Right lobe of liver (tissue), 6 donors: ENCODE measurements at regions not wholly inside any gene's neighbourhood (a gene's known extent, or its start where the extent isn't known, plus 50 kb on each side); places are given as distances from the start of the nearest gene placed in this dataset.

Experiments
- ATAC-seq, 4 donors: fragments of 200-7000 bp; cut with Tn5 transposase; one replicate each; pipeline ENCODE4 v1.9.1; 2020; ENCODE audit warnings: mild to moderate bottlenecking in 4 of 4, moderate library complexity in 4 of 4
- DNase-seq, 3 donors: peaks; one replicate each; pipeline ENCODE4 v3.0.0-alpha.2; 2020
- H3K27ac ChIP-seq, 3 donors: fragments of 200-600 bp; one replicate each; pipeline ENCODE4 v1.8.0; 2022
- H3K27me3 ChIP-seq, 2 donors: fragments of 200-600 bp; one replicate each; pipeline ENCODE4 v1.8.0; 2022
- H3K36me3 ChIP-seq, 4 donors: fragments of 200-600 bp; sonication (generic) in 1 of 4; one replicate each; pipeline versions ENCODE4 v1.5.1 to v1.8.0; 2017 to 2022; ENCODE audit warnings: control low read depth in 1 of 4
- H3K4me1 ChIP-seq, 4 donors: fragments of 200-600 bp; sonication (generic) in 1 of 4; one replicate each; pipeline versions ENCODE4 v1.5.1 to v1.8.0; 2017 to 2022; ENCODE audit warnings: control low read depth in 1 of 4
- H3K4me3 ChIP-seq, 3 donors: fragments of 200-600 bp; one replicate each; pipeline ENCODE4 v1.8.0; 2022
- H3K9me3 ChIP-seq, 4 donors: fragments of 200-600 bp; sonication (generic) in 1 of 4; one replicate each; pipeline versions ENCODE4 v1.5.1 to v1.8.0; 2017 to 2022; ENCODE audit warnings: control low read depth in 1 of 4
- CTCF ChIP-seq, 4 donors: fragments of 200-600 bp in 3 of 4; fragments of 450-650 bp in 1 of 4; IDR thresholded peaks; one replicate each; pipeline versions ENCODE4 v1.5.1 to v1.8.0; 2016 to 2022; ENCODE audit warnings: antibody characterized with exemption in 4 of 4, mild to moderate bottlenecking in 2 of 4
- POLR2A ChIP-seq: fragments of 450-650 bp; IDR thresholded peaks from one replicate; pipeline ENCODE4 v1.6.1; 2017; ENCODE audit warnings: antibody characterized with exemption, mild to moderate bottlenecking
- WGBS: methylation state at CpG from one replicate; pipeline ENCODE4 v1.1.6; 2018; ENCODE audit warnings: low coverage, low lambda C conversion rate; ENCODE audit not compliant: insufficient coverage; ENCODE audit errors: missing lambda C conversion rate; 5-methylcytosine and 5-hydroxymethylcytosine counted together
- intact Hi-C, 2 donors: fragments of 100-400 bp; cut with DNase I; formaldehyde crosslinking; loops; one replicate each; pipeline versions ENCODE4 v1.11.2 to v1.14.1; 2022
- donor health status: DM: no; HTN: yes; CAD: no.
- donor health status: DM: no; HTN: no; CAD: no.
- donor health status: DM: no; HTN: no; CAD: no.
- donor health status: DM: no; HTN: yes; CAD: no.
- donor health status: DM: no; HTN: yes; CAD: no.

DNA sequence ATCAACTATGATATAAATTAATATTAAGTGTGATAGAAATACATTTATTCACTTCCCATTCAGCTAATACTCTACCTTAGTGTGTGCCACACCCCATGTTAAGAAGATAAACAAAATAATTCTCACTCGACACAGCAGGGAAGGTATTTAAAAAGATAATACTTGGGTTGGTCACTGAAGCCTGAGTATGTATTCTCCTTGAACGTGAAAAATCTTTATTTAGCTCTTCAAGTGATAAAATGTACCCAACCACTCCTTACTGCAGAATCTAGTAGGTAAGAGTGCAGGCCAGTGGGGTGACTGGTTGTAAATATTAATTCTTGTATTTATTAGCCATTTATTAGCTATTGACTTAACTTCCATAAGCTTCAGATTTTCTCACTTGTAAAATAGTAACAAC lies 372.7 kb upstream of the THBS1 start:
- Histone ChIP-seq H3K36me3 (no peaks in the 10 kb centered on the region), H3K27me3 (no peaks in the 10 kb centered on the region), H3K4me1 (no peaks in the 10 kb centered on the region), H3K4me3 (no peak overlapping the region), H3K27ac (no peak overlapping the region), H3K9me3 (peaks cover 0 to 8% (median 0%) of the 10 kb centered on the region in 4 donors)
- DNase-seq (no peak), ATAC-seq (no peak)
- 58% methylated on average over 2 of the region's 2 CpGs for WGBS
- TF ChIP-seq POLR2A (no peak), CTCF (IDR thresholded peaks at IDR 0.05) (no peak)
- intact Hi-C loops = no loop called here

- DNase-seq (no peak), ATAC-seq (no peak)
- intact Hi-C loops = no loop called here
- no peaks in the 10 kb centered on the region for H3K27me3 ChIP-seq
- H3K9me3 ChIP-seq = peaks cover 0 to 8% (median 0%) of the 10 kb centered on the region in 4 donors
- H3K4me3 ChIP-seq = no peak overlapping the region
- no peaks in the 10 kb centered on the region for H3K4me1 ChIP-seq
- WGBS = 85% methylated on average over 3 of the region's 3 CpGs
- H3K27ac ChIP-seq = no peak overlapping the region
- no peaks in the 10 kb centered on the region for H3K36me3 ChIP-seq
- TF ChIP-seq POLR2A (no peak), CTCF (IDR thresholded peaks at IDR 0.05) (no peak)
Observed at GRCh38 chr15:39209548-39210211, 371.2 kb upstream of the THBS1 start.

GRCh38 chr15:39211108-39211979 lies 369.5 kb upstream of the THBS1 start:
- no peaks in the 10 kb centered on the region for H3K27me3 ChIP-seq
- DNase-seq (no peak), ATAC-seq (peak in 3 of 4 donors; percentile 40 to 83 (median 63))
- peaks cover 0 to 8% (median 0%) of the 10 kb centered on the region in 4 donors for H3K9me3 ChIP-seq
- WGBS = 40% methylated on average over 5 of the region's 5 CpGs
- H3K27ac ChIP-seq = no peak overlapping the region
- no peaks in the 10 kb centered on the region for H3K4me1 ChIP-seq
- intact Hi-C loops = no loop called here
- no peak for TF ChIP-seq POLR2A
- no peak for TF ChIP-seq CTCF (IDR thresholded peaks at IDR 0.05)
- H3K36me3 ChIP-seq = no peaks in the 10 kb centered on the region
- H3K4me3 ChIP-seq = no peak overlapping the region

DNA sequence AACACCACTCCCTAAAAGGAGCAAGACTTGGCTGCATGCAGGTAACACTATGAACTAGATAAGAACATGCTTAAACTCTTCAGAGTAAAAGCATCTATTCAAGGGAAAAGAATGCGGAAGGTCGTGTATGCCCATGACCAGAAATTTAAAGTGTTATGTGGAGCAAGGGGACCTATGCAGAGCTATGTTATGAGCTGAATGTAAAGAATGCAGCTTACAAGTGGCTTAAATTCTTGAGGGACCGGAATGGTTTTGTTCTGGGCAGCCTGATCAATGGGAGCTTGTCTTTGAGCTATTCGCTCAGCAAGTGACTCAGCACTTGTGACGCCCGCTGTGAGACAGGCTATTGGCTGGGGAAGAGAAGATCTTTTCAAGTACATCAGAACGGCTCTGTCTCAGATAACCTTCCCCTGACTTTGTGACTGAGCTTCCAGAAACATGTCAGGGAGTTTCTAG lies 367.5 kb upstream of the THBS1 start:
- intact Hi-C loops = no loop called here
- no peaks in the 10 kb centered on the region for H3K4me1 ChIP-seq
- 65% methylated on average over 7 of the region's 7 CpGs for WGBS
- H3K4me3 ChIP-seq = no peak overlapping the region
- H3K9me3 ChIP-seq = peaks cover 0 to 8% (median 0%) of the 10 kb centered on the region in 4 donors
- H3K27me3 ChIP-seq = no peaks in the 10 kb centered on the region
- DNase-seq (no peak), ATAC-seq (no peak)
- no peak overlapping the region for H3K27ac ChIP-seq
- TF ChIP-seq POLR2A (no peak), CTCF (IDR thresholded peaks at IDR 0.05) (no peak)
- no peaks in the 10 kb centered on the region for H3K36me3 ChIP-seq
